Activated T-helper 1 cell treated with anti-CD3 and anti-CD28 coated beads, Interleukin-12 subunit alpha, Interleukin-12 subunit beta, Interleukin-2, Interleukin-4 antibody, amounts not matched to agents 30 ng/mL and 10 ng/mL and 1 ng/mL, durations not matched to agents 14 hours and 24 hours and 36 hours (primary cell): ENCODE measurements at regions not wholly inside any gene's neighbourhood (a gene's known extent, or its start where the extent isn't known, plus 50 kb on each side); places are given as distances from the start of the nearest gene placed in this dataset.

Experiments used
- DNase-seq: peaks from one replicate; pipeline ENCODE4 v3.0.0; 2021; ENCODE audit warnings: low spot score
- H3K27ac Mint-ChIP-seq: one replicate; pipeline ENCODE4 v1.8.0; 2021; ENCODE audit warnings: mild to moderate bottlenecking, mixed read lengths
- H3K27me3 Mint-ChIP-seq: one replicate; pipeline ENCODE4 v1.8.0; 2022; ENCODE audit warnings: mild to moderate bottlenecking, moderate library complexity, mixed read lengths; ENCODE audit not compliant: insufficient read depth
- H3K36me3 Mint-ChIP-seq: one replicate; pipeline ENCODE4 v1.8.0; 2021; ENCODE audit warnings: low read depth, mixed read lengths
- H3K4me1 Mint-ChIP-seq: one replicate; pipeline ENCODE4 v1.8.0; 2021; ENCODE audit warnings: low read depth, mixed read lengths
- H3K4me3 Mint-ChIP-seq: one replicate; pipeline ENCODE4 v1.8.0; 2021; ENCODE audit warnings: mild to moderate bottlenecking, moderate library complexity, mixed read lengths
- H3K9me3 Mint-ChIP-seq: one replicate; pipeline ENCODE4 v1.8.0; 2021; ENCODE audit warnings: mixed read lengths
- intact Hi-C: fragments of 100-400 bp; cut with micrococcal nuclease; formaldehyde crosslinking; loops from one replicate; pipeline ENCODE4 v1.15.1; 2024

DNA sequence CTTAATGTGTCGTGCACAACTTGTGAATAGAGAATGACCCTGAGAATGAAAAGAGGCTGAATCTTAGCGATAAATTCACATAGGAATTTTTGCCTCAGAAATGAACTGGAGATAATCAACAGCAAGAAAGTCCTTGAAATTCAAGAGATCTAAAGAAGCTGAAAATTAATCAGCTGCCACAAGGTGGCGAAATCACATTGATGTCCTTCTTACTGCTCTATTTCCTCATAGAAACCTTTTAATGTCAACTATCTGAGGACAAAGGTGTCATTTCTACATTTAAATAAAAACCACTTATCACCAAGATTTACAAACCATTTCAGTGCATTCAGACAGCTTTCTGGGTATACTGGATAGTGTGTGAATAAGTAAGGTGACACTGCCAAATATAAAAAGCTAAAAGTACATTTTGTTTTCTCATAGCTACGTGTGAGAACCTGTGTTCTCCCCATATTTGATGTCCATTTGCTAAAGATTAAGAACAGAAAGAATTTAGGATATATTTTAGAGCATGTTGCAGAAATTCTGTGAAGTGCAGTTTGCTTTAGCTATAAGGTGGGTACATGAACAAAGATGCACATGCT, 485.3 kb upstream of the PTBP2 start:
- intact Hi-C loops = no loop called here
- DNase-seq = no peak
- H3K27me3 Mint-ChIP-seq = no peaks in the 10 kb centered on the region
- no peaks in the 10 kb centered on the region for H3K36me3 Mint-ChIP-seq
- no peak overlapping the region for H3K27ac Mint-ChIP-seq
- H3K4me1 Mint-ChIP-seq = no peaks in the 10 kb centered on the region
- no peak overlapping the region for H3K4me3 Mint-ChIP-seq
- no peaks in the 10 kb centered on the region for H3K9me3 Mint-ChIP-seq

DNA sequence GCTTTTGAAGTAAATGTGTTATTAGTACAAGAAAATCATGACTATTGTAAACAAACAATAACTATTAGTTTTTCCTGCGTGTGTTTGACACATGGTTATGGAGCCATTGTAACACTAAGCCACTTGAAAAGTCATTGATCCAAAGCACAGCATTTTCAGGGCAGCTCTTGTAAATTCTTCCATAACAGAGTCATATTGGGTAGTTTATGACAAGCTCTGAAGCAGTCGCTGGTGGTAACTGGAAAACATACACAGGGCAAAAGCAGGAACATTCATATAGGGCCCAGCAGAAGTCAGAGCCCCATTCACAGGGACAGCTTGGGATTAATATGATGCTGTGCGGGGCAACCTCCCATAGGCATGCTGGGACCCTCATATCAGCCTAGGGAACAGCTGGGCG, 483.2 kb upstream of the PTBP2 start:
- Mint-ChIP-seq H3K9me3 (no peaks in the 10 kb centered on the region), H3K4me1 (no peaks in the 10 kb centered on the region), H3K4me3 (no peak overlapping the region), H3K27ac (no peak overlapping the region), H3K36me3 (no peaks in the 10 kb centered on the region), H3K27me3 (peaks cover 2% of the 10 kb centered on the region)
- intact Hi-C loops = no loop called here
- DNase-seq = no peak

DNA sequence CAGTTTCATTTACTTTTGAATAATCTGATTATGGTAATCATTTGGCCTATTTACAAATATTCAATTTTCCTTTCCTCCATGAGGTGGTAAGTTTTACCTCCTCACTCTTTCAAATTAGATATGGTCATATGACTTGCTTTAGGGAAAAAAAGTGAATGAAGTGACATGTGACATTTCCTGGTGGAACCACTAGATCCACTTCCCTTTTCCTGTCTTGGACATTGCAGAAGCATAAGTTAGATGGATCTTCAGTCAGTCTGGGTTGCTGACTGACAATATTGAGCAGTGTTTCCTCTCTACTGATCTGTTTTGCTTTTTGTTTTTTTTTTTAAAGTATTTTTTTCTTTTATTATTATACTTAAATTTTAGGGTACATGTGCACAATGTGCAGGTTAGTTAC, 481.1 kb upstream of the PTBP2 start:
- Mint-ChIP-seq H3K27me3 (peaks cover 2% of the 10 kb centered on the region), H3K4me3 (no peak overlapping the region), H3K27ac (no peak overlapping the region), H3K9me3 (no peaks in the 10 kb centered on the region), H3K4me1 (no peaks in the 10 kb centered on the region), H3K36me3 (no peaks in the 10 kb centered on the region)
- intact Hi-C loops = no loop called here
- DNase-seq = no peak

DNA sequence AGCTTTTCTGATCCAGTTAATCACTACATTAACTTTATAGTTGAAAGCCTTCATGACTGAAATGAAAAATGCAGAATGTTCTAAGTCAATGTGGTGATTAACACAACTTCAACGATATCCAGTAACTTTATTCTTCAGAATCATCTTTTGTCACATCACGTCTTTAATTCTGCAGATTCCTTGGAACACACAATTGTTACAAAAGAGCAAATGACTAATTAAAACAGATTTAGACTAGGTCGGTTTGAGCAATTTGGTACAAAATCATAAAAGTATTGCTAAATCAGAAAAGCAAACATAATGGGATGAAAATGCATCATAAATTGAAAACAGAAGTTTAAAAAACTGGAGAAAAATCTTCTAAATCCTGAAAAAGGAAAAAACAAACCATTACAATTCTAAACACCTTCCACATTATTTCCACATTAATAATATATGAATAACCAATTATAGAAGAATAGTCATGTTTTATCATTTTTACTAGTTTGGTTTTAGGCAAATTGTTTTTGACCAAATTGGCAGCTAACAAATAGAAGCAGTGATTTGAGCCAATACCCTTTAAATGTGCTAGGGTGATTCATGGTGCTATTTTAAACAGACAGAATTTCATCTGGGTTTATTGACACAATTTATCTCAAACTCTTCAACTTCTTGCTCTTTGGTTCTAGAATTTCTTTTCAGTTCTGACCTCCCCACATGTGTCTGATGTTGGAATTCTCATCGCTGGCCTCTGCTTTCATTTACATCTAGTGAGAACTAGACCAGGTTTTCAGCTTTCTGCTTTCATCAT, 468.1 kb upstream of the PTBP2 start:
- no peaks in the 10 kb centered on the region for H3K27me3 Mint-ChIP-seq
- H3K4me1 Mint-ChIP-seq = no peaks in the 10 kb centered on the region
- no peak overlapping the region for H3K4me3 Mint-ChIP-seq
- H3K36me3 Mint-ChIP-seq = no peaks in the 10 kb centered on the region
- intact Hi-C loops = no loop called here
- peaks cover 4% of the 10 kb centered on the region for H3K9me3 Mint-ChIP-seq
- H3K27ac Mint-ChIP-seq = no peak overlapping the region
- no peak for DNase-seq

DNA sequence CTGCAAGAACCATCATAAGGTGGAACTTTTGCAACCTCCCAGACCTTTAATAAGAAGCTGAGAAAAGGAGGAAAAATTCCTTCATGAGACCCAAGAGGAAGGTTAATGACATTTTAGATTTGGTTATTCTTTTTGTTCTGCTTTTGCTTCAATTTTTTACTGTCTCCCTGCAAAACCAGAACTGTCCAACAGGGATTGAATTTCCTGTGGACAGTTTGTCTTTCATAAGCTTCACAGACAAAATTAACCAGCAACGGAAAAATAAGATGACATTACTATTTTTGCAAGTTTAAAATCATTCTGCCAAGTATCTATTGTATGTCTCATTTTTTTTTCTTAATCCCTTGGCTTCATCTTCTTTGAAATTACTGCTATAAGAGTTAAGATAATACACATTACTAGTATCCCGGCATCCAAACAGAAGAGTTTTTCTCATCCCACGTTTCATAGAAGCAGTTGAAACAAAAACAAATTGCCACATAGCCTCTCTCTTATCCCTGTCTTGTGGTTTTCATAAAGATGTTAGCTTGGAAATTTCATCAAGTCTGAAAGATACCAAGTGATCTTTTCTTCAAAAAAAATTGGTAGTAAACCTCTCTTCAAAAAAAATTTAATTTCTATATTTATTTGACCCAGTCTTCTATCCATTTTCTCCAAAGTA, 465.3 kb upstream of the PTBP2 start:
- Mint-ChIP-seq H3K4me1 (no peaks in the 10 kb centered on the region), H3K27ac (no peak overlapping the region), H3K9me3 (peaks cover 4% of the 10 kb centered on the region), H3K4me3 (no peak overlapping the region), H3K36me3 (no peaks in the 10 kb centered on the region), H3K27me3 (no peaks in the 10 kb centered on the region)
- DNase-seq = no peak
- intact Hi-C loops = no loop called here

- Mint-ChIP-seq H3K4me3 (no peak overlapping the region), H3K27ac (no peak overlapping the region), H3K27me3 (no peaks in the 10 kb centered on the region), H3K9me3 (no peaks in the 10 kb centered on the region), H3K4me1 (no peaks in the 10 kb centered on the region), H3K36me3 (no peaks in the 10 kb centered on the region)
- no peak for DNase-seq
- intact Hi-C loops = no loop called here
These were observed 462.2 kb upstream of the PTBP2 start for GRCh38 chr1:96259399-96259798.

DNA sequence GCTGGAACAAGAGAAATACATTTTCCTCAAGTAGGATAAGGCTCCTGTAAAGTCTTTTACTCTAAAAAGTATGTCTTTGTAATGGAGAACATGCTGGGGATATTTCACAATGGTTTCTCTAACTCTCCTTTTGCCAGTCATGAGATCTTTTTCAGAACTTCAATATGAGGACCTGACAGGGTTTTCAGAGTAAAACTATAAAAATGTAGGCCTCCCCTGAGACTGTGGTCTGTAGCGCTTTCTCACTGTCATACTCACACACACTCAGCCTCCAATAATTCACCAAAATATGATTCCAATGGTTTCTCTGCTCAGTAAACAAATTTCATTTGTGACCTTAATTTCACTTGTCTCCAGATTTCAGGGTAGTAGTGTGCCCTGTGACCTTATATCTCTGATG, 440.1 kb upstream of the PTBP2 start:
- H3K4me3 Mint-ChIP-seq = no peak overlapping the region
- no peaks in the 10 kb centered on the region for H3K36me3 Mint-ChIP-seq
- no peak for DNase-seq
- no peaks in the 10 kb centered on the region for H3K27me3 Mint-ChIP-seq
- H3K27ac Mint-ChIP-seq = no peak overlapping the region
- H3K9me3 Mint-ChIP-seq = peaks cover 7% of the 10 kb centered on the region
- intact Hi-C loops = no loop called here
- H3K4me1 Mint-ChIP-seq = no peaks in the 10 kb centered on the region

DNA sequence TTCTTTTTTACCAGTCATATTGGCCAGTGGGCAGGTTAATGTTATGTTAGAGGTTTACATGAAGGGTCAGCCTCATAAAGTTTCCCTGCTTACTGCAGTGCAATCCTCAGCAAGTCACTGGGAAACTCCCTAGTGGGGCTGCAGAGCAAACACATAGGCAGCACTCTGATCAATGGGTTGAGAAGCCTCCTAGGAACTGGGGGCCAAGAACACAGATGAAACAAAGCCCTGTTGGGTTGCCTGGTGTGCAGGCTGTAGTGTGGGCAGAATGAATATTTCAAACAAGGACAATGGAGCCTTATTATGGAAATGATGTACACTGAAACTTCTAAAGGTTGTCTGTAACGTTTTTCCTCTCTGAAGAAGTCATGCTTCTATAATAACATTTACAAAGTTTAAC, 431.6 kb upstream of the PTBP2 start:
- H3K4me1 Mint-ChIP-seq = no peaks in the 10 kb centered on the region
- intact Hi-C loops = no loop called here
- H3K4me3 Mint-ChIP-seq = no peak overlapping the region
- no peaks in the 10 kb centered on the region for H3K27me3 Mint-ChIP-seq
- no peak for DNase-seq
- no peak overlapping the region for H3K27ac Mint-ChIP-seq
- no peaks in the 10 kb centered on the region for H3K36me3 Mint-ChIP-seq
- H3K9me3 Mint-ChIP-seq = peaks cover 20% of the 10 kb centered on the region

GRCh38 chr1:96290801-96291200, 430.8 kb upstream of the PTBP2 start:
- intact Hi-C loops = no loop called here
- peaks cover 20% of the 10 kb centered on the region for H3K9me3 Mint-ChIP-seq
- DNase-seq = no peak
- no peak overlapping the region for H3K27ac Mint-ChIP-seq
- H3K4me1 Mint-ChIP-seq = no peaks in the 10 kb centered on the region
- H3K4me3 Mint-ChIP-seq = no peak overlapping the region
- H3K36me3 Mint-ChIP-seq = no peaks in the 10 kb centered on the region
- no peaks in the 10 kb centered on the region for H3K27me3 Mint-ChIP-seq

DNA sequence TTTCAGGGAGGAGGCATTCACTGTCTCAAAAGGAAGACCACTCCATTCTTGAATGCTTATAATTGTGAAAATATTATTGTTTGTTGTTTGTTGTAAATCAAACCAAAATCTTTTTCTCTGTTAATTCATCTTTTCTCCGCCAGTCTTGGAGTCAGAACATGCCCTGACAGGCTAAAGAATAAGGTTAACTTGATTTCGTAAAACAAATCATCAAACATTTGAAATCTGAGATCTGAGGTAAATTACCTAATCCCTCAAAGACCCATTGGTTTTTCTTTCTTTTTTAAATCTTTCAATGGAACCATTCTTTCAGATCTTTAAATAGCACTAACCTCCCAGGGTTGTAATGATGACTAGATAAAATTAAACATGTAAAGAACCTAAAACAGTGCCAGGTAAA, 430.1 kb upstream of the PTBP2 start:
- Mint-ChIP-seq H3K4me3 (no peak overlapping the region), H3K27ac (no peak overlapping the region)
- no peak for DNase-seq

GRCh38 chr1:96292141-96292540, 429.4 kb upstream of the PTBP2 start:
- Mint-ChIP-seq H3K4me1 (no peaks in the 10 kb centered on the region), H3K4me3 (no peak overlapping the region), H3K27me3 (no peaks in the 10 kb centered on the region), H3K27ac (no peak overlapping the region), H3K9me3 (peaks cover 12% of the 10 kb centered on the region), H3K36me3 (no peaks in the 10 kb centered on the region)
- intact Hi-C loops = no loop called here
- no peak for DNase-seq

More for the DNA sequence above, 430.1 kb upstream of the PTBP2 start:
- Mint-ChIP-seq H3K9me3 (peaks cover 16% of the 10 kb centered on the region), H3K36me3 (no peaks in the 10 kb centered on the region), H3K27me3 (no peaks in the 10 kb centered on the region), H3K4me1 (no peaks in the 10 kb centered on the region)
- intact Hi-C loops = no loop called here

DNA sequence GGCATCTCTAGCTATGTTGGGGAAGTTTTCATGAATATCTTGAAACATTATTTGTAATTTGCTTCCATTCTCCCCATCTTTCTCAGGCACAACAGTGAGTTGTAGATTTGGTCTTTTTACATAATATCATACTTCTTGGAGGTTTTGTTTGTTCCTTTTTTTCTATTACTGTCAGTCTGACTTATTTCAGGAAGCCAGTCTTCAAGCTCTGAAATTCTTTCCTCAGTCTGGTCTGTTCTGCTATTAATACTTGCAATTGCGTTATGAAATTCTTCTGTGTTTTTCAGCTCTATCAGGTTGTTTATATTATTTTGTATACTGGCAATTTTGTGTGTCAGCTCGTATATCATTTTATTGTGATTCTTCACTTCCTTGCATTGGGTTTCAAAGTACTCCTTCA, 424.6 kb upstream of the PTBP2 start:
- Mint-ChIP-seq H3K36me3 (no peaks in the 10 kb centered on the region), H3K27me3 (no peaks in the 10 kb centered on the region), H3K4me3 (no peak overlapping the region), H3K4me1 (no peaks in the 10 kb centered on the region), H3K27ac (no peak overlapping the region), H3K9me3 (no peaks in the 10 kb centered on the region)
- intact Hi-C loops = no loop called here
- DNase-seq = no peak

- Mint-ChIP-seq H3K27me3 (no peaks in the 10 kb centered on the region), H3K4me3 (no peak overlapping the region), H3K27ac (no peak overlapping the region), H3K4me1 (no peaks in the 10 kb centered on the region), H3K36me3 (no peaks in the 10 kb centered on the region), H3K9me3 (peaks cover 6% of the 10 kb centered on the region)
- DNase-seq = no peak
- intact Hi-C loops = no loop called here
These were observed 414.6 kb upstream of the PTBP2 start for GRCh38 chr1:96306809-96307560.
